ENCODE measurements at regions not wholly inside any gene's neighbourhood (a gene's known extent, or its start where the extent isn't known, plus 50 kb on each side); places are given as distances from the start of the nearest gene placed in this dataset.

GRCh38 chr1:219492717-219493116 lies 120.2 kb downstream of the ZC3H11B start:
- in situ Hi-C loops (cut with HindIII; ENCODE audit: low pct_unique_long_range_greater_than_20kb, low sequenced_read_pairs) = no loop called here
- DNase-seq (ENCODE audit: low read depth, low spot score) = no peak

DNA sequence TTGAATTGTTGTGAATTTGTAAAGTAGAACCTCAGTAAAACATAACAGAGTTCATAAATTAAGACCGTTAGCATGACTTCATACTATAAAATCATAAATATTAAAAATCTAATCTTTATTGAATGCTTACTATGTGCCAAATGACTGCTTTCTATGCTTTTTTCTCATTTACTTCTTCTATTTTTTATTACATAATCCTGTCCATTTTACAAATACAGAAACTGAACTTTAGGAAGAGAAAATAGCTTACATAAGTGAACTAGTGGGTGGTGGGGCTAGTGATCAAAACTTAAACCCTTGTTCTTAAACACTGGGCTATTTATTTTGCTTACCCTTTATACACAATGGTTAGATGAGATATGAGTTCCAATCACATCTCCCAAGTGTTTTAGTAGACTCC lies 122.3 kb downstream of the ZC3H11B start:
- no peak for DNase-seq (ENCODE audit: low read depth, low spot score)
- in situ Hi-C loops (cut with HindIII; ENCODE audit: low pct_unique_long_range_greater_than_20kb, low sequenced_read_pairs) = no loop called here

GRCh38 chr1:219489636-219490035 lies 123.3 kb downstream of the ZC3H11B start:
- in situ Hi-C loops (cut with HindIII; ENCODE audit: low pct_unique_long_range_greater_than_20kb, low sequenced_read_pairs) = no loop called here
- DNase-seq (ENCODE audit: low read depth, low spot score) = no peak

DNA sequence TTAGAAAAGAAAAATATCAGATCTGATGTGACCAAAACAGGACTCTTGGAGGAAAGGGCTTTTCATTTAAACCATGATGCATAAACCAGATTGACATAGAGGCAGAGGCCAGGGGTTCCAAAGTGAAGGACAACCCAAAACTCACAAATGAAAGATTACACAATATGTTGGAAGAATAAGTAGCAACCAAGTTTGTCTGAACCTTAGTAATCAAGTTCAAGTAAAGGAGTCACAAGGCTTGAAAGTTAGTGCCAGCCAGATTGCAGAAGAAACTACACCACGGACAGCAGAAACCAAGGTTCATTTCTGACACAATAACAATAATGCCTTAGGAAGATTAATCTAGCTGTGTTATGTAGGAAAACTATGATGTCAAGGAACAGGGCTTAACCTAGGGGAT lies 124.6 kb downstream of the ZC3H11B start:
- DNase-seq (ENCODE audit: low read depth, low spot score) = no peak
- in situ Hi-C loops (cut with HindIII; ENCODE audit: low pct_unique_long_range_greater_than_20kb, low sequenced_read_pairs) = no loop called here

GRCh38 chr1:219483530-219483929 lies 129.4 kb downstream of the ZC3H11B start:
- DNase-seq (ENCODE audit: low read depth, low spot score) = no peak
- in situ Hi-C loops (cut with HindIII; ENCODE audit: low pct_unique_long_range_greater_than_20kb, low sequenced_read_pairs) = no loop called here

DNA sequence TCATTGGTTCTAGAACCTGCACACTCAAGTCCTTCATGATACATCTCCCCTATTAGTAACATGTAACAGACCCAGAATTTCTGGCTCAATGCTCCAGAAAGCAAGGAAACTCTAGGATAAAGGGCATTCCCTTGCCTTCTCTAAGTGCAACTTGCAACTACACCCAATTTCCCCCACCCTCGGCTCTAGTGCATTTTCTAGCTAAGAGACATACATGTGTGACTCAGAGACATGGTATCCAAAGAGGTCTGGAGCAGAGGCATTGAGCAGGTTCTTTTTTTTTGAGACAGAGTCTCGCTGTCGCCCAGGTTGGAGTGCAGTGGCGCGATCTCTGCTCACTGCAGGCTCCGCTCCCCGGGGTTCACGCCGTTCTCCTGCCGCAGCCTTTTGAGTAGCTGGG lies 132.9 kb downstream of the ZC3H11B start:
- no peak for DNase-seq (ENCODE audit: low read depth, low spot score)
- in situ Hi-C loops (cut with HindIII; ENCODE audit: low pct_unique_long_range_greater_than_20kb, low sequenced_read_pairs) = no loop called here

DNA sequence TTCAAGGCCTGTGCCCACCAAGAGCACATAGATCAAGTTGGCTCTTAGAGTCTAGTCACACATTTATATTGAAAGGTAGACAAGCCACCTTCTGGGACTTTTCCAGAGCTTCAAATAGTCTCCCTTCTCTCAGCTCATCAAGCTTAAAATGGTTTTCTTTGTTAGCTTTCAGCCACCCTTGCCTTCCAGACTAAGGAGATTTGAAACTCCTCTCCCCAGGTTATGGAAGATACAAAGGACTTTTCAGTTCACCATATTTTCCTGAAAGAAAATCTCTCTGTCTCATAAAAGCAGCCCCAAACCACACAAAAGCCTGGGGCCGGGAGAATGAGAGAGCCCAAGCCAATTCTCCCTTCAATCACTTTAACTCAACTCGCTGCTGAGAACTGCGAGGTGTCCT lies 134.1 kb downstream of the ZC3H11B start:
- in situ Hi-C loops (cut with HindIII; ENCODE audit: low pct_unique_long_range_greater_than_20kb, low sequenced_read_pairs) = no loop called here
- DNase-seq (ENCODE audit: low read depth, low spot score) = peak; percentile 96

DNA sequence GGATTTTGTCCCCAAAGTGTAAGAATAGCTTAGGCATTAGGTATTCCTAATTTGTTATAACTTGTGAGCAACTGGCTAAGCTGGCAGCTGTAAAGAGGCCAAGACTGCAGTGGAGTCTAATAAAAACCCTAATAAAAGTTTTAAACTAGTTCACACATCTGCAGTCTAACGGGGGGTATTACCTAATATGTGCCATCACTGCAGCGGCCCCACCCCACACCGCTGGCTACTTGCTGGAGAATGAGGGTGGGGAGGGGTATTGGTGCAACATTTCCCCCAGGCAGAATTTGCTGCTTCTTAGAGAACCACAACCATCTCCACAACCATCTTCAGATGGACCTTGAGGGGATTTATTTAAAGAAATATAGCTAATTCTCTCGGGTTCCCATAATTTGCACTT lies 135.0 kb downstream of the ZC3H11B start:
- DNase-seq (ENCODE audit: low read depth, low spot score) = no peak
- in situ Hi-C loops (cut with HindIII; ENCODE audit: low pct_unique_long_range_greater_than_20kb, low sequenced_read_pairs) = no loop called here

DNA sequence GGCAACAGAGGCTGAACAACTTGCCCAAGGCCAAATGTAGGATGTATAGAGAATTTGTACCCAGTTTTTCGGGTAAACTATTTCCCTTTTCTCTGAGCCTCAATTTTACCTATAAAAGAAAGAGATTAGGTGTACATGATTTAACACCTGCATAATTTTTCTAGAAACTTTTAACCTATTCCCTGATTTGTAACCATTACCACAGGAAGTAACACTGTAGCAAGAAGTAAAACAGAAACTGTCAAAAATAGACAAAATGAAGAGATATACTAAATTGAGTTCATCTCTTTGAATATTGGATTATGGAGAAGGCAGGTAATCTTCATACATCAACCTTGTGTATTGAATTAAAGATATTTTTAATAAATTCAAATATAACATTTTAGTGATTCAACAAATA lies 136.2 kb downstream of the ZC3H11B start:
- in situ Hi-C loops (cut with HindIII; ENCODE audit: low pct_unique_long_range_greater_than_20kb, low sequenced_read_pairs) = no loop called here

GRCh38 chr1:219476116-219476515 lies 136.8 kb downstream of the ZC3H11B start:
- no peak for DNase-seq (ENCODE audit: low read depth, low spot score)
- in situ Hi-C loops (cut with HindIII; ENCODE audit: low pct_unique_long_range_greater_than_20kb, low sequenced_read_pairs) = no loop called here

More for the DNA sequence above, 136.2 kb downstream of the ZC3H11B start:
- DNase-seq (ENCODE audit: low read depth, low spot score) = no peak

- DNase-seq (ENCODE audit: low read depth, low spot score) = peak; percentile 32
- in situ Hi-C loops (cut with HindIII; ENCODE audit: low pct_unique_long_range_greater_than_20kb, low sequenced_read_pairs) = no loop called here
These were observed 140.3 kb downstream of the ZC3H11B start for GRCh38 chr1:219472596-219472995.

- DNase-seq (ENCODE audit: low read depth, low spot score) = no peak
- in situ Hi-C loops (cut with HindIII; ENCODE audit: low pct_unique_long_range_greater_than_20kb, low sequenced_read_pairs) = no loop called here
These were observed 145.4 kb downstream of the ZC3H11B start for GRCh38 chr1:219467524-219467923.

DNA sequence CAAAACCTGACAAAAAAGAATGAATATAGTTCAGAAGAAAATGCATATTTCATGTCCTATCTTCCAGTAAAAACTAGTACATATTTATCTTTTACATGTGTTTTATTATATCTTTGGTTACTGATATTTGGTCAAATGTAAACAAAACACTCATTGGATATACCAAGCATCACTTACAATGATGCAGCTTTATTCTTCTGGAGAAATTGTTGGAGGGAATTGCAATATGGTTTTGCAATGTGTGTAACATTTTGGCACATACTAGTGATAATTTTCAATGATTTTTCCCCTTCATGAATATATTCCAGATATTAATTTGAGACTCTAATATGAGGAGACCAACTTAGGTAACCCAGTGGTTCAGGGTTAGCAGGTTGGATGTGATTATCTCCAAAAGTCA lies 146.1 kb downstream of the ZC3H11B start:
- in situ Hi-C loops (cut with HindIII; ENCODE audit: low pct_unique_long_range_greater_than_20kb, low sequenced_read_pairs) = no loop called here
- DNase-seq (ENCODE audit: low read depth, low spot score) = no peak

DNA sequence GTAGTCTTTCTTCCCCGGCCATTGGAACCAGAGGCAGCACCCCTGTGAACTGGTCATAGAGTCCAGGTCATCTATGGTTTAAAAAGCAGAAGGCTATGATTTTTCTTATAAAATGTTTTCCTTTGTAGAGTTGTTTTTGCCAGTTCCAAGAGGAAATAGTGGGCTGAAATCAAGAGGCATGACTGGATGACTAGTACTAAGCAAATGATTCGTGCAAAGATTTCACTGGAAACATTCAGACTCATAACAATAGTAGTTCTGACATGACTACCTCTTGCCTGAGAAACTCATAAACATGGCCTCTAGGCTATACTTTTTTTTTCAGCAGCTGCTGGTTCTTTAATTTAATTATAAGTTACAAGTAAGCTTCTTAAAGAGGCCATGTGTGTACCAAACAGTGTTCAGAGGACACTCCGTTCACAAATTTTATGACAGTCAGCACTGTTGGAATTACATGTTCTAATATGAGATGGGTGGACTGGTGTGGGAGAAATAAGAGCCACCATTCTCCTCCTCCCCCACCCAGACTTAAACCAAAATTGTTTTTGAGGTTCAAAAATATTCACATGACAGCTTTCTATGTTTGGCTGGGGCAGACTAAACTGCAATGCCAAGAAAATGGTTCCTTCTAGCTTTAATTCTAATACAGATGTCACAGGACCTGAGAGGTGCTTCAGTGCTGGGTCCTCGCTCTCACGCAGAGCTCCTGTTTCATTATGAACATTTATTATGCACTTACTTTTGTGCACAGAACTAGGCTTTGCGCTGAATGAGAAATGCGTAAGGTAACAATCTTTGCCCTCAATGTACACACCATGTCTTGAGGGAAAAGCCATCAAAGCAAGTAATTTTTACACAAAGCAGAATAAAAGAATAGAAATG lies 147.5 kb downstream of the ZC3H11B start:
- in situ Hi-C loops (cut with HindIII; ENCODE audit: low pct_unique_long_range_greater_than_20kb, low sequenced_read_pairs) = no loop called here

GRCh38 chr1:219463636-219464035 lies 149.3 kb downstream of the ZC3H11B start:
- in situ Hi-C loops (cut with HindIII; ENCODE audit: low pct_unique_long_range_greater_than_20kb, low sequenced_read_pairs) = no loop called here
- DNase-seq (ENCODE audit: low read depth, low spot score) = no peak

More for the DNA sequence above, 147.5 kb downstream of the ZC3H11B start:
- DNase-seq (ENCODE audit: low read depth, low spot score) = no peak

DNA sequence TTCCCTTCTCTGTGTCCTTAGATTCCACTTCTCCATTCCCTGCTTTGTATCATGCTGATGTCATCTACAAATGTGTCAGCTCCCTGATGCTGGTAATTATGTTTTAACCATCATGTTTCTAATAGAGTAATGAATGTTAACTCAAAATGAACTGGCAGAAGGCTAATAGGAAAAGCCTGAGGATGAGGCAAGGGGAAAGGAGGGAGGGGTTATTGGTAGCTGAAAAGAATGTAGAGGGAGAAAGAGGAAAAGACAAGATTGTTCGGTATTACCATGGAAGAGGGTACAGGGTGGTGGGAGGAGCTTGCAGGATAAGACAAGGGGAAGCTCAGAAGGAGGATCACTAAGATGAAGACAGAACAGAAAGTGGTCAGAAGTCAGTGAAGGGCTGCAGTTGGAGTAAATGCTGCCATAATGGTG lies 150.9 kb downstream of the ZC3H11B start:
- in situ Hi-C loops (cut with HindIII; ENCODE audit: low pct_unique_long_range_greater_than_20kb, low sequenced_read_pairs) = no loop called here
- no peak for DNase-seq (ENCODE audit: low read depth, low spot score)

DNA sequence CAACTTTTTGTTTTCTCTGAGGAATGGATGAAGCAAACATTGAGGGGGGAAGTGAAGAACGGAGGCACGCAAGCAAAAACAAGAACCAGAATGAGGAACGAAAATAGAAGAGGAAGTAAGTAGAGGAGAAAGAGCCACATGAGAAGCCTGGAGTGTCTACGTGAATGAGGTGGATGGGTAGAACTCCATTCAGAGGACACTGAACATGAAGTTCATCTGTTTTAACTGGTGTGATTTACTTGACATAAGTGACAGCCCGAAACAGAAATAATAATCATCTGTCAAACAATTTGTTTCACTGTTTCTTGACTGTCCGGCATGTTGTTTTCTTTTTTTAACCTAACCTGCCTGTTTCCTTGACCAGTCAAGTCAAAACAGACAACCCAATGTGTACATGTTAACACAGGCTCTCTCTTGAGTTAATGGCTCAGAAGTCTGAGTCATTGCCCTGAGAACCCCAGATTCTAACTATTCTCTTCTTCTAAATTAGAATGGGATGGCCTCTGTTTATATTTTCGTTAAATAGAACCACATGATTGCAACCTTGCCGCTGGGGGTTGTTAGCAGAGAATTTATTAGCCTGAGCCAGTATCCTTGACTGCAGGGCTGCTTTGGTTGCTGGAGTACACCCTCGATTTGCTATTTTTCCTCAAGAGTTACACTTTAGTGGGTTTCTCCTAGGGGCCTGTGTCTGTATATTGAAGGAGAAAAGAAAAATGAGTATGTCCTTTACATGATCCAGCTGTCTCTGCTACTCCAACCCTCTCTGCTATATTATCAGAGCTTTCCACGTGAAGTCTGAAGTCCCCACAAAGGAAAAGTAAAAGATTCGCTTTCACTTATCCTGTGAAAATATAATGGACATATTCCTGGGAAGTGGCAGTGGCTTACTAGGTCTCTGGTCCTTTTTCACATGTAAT lies 151.7 kb downstream of the ZC3H11B start:
- in situ Hi-C loops (cut with HindIII; ENCODE audit: low pct_unique_long_range_greater_than_20kb, low sequenced_read_pairs) = no loop called here
- no peak for DNase-seq (ENCODE audit: low read depth, low spot score)

- DNase-seq (ENCODE audit: low read depth, low spot score) = no peak
- in situ Hi-C loops (cut with HindIII; ENCODE audit: low pct_unique_long_range_greater_than_20kb, low sequenced_read_pairs) = no loop called here
These were observed 152.6 kb downstream of the ZC3H11B start for GRCh38 chr1:219460081-219460895.

Measured in SK-MEL-5 (cell line).